GM19468 (cell line): ENCODE measurements at regions not wholly inside any gene's neighbourhood (a gene's known extent, or its start where the extent isn't known, plus 50 kb on each side); places are given as distances from the start of the nearest gene placed in this dataset.

Source experiments
- ATAC-seq: cut with Tn5 transposase; IDR thresholded peaks from one replicate; pipeline ENCODE4 v1.9.1; 2021; ENCODE audit warnings: mild to moderate bottlenecking, moderate library complexity, moderate number of reproducible peaks; ENCODE audit not compliant: unreplicated experiment; ENCODE audit errors: extremely low read depth

DNA sequence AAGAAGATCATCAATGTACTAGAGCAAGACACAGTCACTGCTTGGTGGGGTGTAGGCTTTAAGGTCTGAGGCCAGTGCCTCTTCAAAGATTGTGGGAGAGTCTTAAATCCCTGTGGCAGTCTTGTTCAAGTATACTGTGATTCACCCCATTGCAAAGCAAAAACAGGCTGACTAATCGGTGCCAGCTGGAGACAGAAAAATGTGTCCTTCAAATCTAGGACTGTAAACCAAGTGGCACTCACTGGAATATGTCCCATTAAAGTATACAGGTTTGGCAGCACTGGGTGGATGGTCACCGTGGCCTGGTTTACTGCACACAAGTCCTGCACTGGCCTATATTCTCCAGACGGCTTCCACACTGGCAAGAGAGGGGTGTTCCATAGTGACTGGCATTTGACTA is 1315.3 kb downstream of the TMEM121 start:
- ATAC-seq: no peak

- ATAC-seq: no peak
Measured at GRCh38 chr14:106842687-106843086, 1316.3 kb downstream of the TMEM121 start.

DNA sequence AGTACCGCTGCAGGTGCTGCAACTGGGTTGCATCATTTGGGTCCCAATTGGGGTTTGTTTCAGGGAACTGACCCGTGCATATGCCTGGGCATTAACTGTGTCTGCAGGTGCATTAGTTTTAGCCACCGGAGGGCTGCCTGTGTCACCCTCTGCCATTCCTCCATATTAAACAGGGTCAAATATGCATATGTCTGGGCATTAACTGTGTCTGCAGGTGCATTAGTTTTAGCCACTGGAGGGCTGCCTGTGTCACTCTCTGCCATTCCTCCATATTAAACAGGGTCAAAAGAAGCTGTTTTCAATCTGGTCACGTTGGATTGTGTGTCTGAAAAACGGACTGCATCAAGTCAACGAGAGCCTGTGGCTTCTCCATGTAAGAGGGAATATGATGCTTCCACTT is 1317.0 kb downstream of the TMEM121 start:
- ATAC-seq: no peak

DNA sequence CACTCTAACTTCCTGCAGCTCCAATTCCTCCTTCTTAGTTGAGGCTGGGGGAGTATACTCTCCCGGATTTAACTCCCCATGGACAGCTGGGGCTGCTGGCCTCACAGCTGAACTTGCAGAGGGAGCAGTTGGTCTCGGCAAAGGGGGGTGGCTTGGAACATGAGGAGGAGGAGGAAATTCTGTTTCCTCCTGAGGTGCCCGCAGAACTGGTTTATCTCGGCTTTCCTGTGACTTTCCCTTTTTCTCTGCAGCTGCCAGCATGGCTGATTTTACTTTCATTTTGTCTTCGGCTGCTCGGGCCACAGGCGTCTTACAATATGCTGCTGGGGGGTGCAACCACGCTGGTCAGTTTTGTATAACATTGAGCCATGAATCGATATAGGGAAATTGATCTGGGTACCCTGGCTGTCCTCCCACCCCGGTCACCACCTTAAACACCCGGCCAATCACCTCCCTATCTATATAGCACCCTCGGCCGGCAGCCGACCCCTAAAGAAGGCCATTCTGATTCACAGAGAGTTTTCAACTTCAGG is 1317.6 kb downstream of the TMEM121 start:
- no peak for ATAC-seq

DNA sequence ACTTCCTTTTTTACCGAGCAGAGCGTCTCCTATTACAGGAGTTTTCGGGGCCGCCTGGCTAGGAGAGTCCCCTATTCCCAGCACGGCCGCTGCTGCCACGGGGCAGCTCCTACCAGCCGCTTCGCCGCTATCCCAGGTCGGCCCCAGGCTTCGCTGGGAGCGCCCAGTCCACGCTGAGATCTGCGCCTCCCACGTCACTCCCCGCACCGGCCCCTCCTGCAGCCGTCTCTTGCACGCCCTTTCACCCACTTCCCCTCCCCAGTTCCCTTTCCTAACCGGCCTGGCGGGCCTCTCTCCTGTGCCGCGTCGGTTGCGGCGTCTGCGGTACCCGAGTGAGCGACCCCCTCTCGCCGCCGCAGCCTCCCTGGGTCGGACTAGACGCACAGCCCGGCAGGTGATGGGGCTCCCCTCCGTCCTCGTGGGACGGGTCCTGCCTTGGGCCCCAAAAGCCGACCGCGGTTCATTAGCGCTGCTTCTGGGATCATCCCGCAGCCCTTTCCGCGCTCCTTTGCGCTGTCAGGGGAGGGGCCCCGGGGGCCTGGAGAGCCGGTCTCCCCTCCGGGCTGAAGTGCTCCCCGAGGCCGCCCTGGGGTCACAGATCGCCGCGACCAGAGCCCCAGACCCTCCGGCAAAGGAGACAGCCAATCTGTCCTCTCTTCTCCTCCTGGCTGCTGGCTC is 1318.4 kb downstream of the TMEM121 start:
- ATAC-seq: no peak

DNA sequence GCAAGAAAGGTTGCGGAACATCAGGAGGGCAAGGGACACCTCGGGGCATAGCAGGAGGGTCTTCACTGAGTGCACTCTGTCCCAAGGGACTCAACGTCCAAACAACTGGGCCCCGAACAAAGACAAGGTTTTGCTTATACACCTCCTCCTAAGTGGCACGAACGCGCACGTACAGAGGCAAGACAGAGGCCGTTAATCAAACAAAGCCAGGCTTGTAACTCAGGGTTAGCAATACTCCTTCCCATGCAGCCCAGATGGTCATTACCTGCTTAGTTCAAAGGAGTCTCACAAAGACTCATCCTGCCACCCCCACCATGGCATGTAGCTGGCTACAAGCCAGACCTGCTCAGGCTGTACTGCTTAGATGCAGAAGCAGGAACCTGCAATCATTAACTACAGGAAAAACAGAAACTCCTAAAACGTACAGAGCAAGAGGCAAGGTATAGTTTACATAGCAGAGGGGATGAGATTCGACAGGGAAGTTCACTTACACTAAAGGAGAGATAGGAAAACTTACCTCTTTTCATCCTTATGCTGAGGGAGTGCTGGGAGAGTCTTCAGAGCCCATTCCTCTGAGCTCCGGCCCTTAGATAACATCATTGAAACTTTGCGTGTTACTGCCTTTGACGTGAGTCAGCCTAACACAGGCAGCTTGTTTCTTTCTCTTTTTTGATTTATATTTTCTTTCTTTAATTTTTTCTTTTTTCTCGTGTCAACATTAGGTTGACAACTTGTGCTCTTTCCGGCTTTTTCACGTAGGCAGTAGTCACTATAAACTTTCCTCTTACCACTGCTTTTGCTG is 1319.1 kb downstream of the TMEM121 start:
- no peak for ATAC-seq

- no peak for ATAC-seq
Measured at GRCh38 chr14:106846218-106846617, 1319.8 kb downstream of the TMEM121 start.

- no peak for ATAC-seq
Measured at GRCh38 chr14:106848330-106849121, 1322.1 kb downstream of the TMEM121 start.

- ATAC-seq: no peak
Measured at GRCh38 chr14:106850913-106851825, 1324.8 kb downstream of the TMEM121 start.

GRCh38 chr14:106872611-106873446 is 1346.4 kb downstream of the TMEM121 start:
- no peak for ATAC-seq

DNA sequence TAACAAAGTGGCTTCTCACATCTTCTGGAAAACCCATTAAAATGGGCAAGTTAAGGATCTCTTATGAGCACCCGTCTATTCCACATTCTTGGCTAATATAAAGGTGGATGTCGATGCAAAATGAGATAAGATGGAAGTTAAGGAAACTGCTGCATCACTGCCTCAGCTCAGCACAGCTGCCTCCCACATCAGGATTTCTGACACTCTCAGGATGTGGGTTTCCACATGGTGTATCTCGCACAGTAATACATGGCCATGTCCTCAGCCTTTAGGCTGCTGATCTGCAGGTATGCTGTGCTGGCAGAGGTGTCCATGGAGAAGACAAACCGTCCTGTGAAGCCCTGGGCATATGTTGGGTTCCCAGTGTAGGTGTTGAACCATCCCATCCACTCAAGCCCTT is 1348.0 kb downstream of the TMEM121 start:
- ATAC-seq: no peak

DNA sequence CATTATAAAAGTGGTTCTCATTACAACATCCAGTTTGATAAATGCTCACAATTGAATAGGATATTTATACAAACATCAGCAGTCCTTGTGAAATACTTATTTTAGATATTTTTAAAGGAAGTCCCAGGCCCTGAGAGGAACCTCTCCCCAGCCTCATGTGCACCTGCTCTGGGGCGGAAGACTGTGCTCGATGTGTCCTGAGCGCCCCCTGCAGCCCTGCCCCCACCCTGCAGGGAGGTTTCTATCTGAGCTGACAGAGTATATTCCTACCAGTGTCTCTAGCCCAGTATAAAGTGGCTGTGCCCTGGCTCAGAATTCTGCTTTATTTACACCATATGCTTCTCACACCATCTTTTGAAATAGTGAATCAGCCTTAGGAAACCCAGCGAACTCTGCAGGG is 1349.1 kb downstream of the TMEM121 start:
- ATAC-seq: no peak

DNA sequence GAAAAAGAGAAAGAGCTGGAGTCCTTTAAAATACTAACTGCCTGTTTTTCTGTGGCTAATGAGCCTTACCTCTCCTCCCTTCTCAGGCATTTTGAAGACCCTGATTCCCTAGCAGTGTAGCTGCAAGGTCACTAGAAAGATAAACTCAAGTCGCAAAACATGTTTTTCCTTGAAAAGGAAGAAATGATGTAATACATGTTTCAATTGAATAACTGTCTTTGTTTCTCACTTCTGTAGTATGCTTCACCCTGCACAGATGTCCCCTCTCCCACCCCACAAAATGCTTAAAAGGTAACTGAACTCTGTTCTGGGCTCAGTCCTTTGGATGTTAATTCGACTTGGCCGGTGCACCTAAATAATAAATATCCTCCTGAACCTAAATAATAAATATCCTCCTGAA is 1350.3 kb downstream of the TMEM121 start:
- ATAC-seq: no peak

DNA sequence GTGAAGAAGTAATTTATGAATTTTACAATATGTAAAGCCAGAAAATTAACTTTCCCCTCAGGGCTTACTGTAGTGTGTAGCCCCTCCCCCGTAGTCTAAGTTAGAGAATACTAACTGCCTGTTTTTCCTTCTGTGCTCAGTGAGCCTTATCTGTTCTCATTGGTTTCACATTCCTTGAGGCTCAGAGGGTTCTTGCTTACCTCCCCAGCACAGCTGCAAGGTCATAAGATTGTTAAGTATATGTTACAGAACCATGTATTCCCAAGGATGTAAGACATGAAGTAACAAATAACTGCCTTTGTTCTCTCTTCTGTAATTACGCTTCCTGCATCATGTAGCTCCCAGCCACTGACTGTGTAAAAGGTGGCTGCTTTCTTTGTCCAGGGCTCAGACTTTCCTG is 1351.1 kb downstream of the TMEM121 start:
- ATAC-seq: no peak

DNA sequence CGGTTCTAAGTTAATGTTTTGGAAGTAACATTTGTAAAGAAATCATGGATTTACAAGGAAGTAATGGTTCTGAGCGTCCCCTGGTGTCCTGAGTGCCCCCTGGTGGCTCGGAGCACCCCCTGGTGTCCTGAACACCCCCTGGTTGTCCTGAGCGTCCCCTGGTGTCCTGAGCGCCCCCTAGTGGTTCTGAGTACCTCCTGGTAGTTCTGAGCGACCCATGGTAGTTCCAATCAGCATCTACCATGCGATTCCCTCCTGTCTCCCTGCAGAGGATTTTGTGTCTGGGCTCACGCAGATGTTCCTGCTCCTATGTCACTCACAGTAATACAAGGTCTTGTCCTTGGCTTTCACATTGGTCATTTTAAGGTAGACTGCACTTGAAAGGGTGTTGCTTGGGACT is 1352.9 kb downstream of the TMEM121 start:
- ATAC-seq: no peak

- ATAC-seq: no peak
Measured at GRCh38 chr14:106883218-106883692, 1356.9 kb downstream of the TMEM121 start.
